Stimulated activated CD4-positive, alpha-beta T cell treated with anti-CD3 and anti-CD28 coated beads, Interleukin-4, amount 100 ng/mL, for 24 hours (primary cell): ENCODE measurements at regions not wholly inside any gene's neighbourhood (a gene's known extent, or its start where the extent isn't known, plus 50 kb on each side); places are given as distances from the start of the nearest gene placed in this dataset.
"Not testable (repeated sequence)": the region's sequence is repeated elsewhere in the genome, so short reads cannot be mapped to it uniquely, and the experiment has no call there.

Experiments used
- DNase-seq: peaks from one replicate; pipeline ENCODE4 v3.0.0-alpha.2; 2020

- DNase-seq, result no peak
Measured at GRCh38 chr1:187563191-187563590, 734.4 kb downstream of the PLA2G4A start.

- no peak for DNase-seq
Measured at GRCh38 chr1:187566354-187566753, 737.6 kb downstream of the PLA2G4A start.

GRCh38 chr1:187568067-187568466, 739.3 kb downstream of the PLA2G4A start:
- DNase-seq, result no peak

- DNase-seq, result no peak
Measured at GRCh38 chr1:187570166-187570565, 741.4 kb downstream of the PLA2G4A start.

- DNase-seq, result no peak
Measured at GRCh38 chr1:187577610-187578009, 748.9 kb downstream of the PLA2G4A start.

- DNase-seq, result no peak
Measured at GRCh38 chr1:187588917-187589316, 760.2 kb downstream of the PLA2G4A start.

GRCh38 chr1:187605736-187606135, 777.0 kb downstream of the PLA2G4A start:
- no peak for DNase-seq

- DNase-seq, result not testable (repeated sequence)
Measured at GRCh38 chr1:187615853-187616735, 787.3 kb downstream of the PLA2G4A start.

GRCh38 chr1:187616830-187617229, 788.1 kb downstream of the PLA2G4A start:
- DNase-seq, result not testable (repeated sequence)

- no peak for DNase-seq
Measured at GRCh38 chr1:187617776-187618175, 789.0 kb downstream of the PLA2G4A start.

- no peak for DNase-seq
Measured at GRCh38 chr1:187619175-187619574, 790.4 kb downstream of the PLA2G4A start.

GRCh38 chr1:187621951-187622350, 793.2 kb downstream of the PLA2G4A start:
- DNase-seq, result no peak

- DNase-seq, result no peak
Measured at GRCh38 chr1:187622545-187622944, 793.8 kb downstream of the PLA2G4A start.

GRCh38 chr1:187624812-187625545, 796.2 kb downstream of the PLA2G4A start:
- DNase-seq, result no peak

- DNase-seq, result no peak
Measured at GRCh38 chr1:187626056-187626455, 797.3 kb downstream of the PLA2G4A start.

- DNase-seq, result no peak
Measured at GRCh38 chr1:187627516-187627915, 798.8 kb downstream of the PLA2G4A start.

GRCh38 chr1:187629075-187629474, 800.3 kb downstream of the PLA2G4A start:
- DNase-seq, result no peak

- no peak for DNase-seq
Measured at GRCh38 chr1:187630653-187631380, 802.1 kb downstream of the PLA2G4A start.

GRCh38 chr1:187631381-187631675, 802.6 kb downstream of the PLA2G4A start:
- DNase-seq, result no peak

GRCh38 chr1:187631984-187632383, 803.2 kb downstream of the PLA2G4A start:
- DNase-seq, result no peak

GRCh38 chr1:187634940-187635339, 806.2 kb downstream of the PLA2G4A start:
- DNase-seq, result no peak

GRCh38 chr1:187638733-187639434, 810.1 kb downstream of the PLA2G4A start:
- DNase-seq, result no peak

- no peak for DNase-seq
Measured at GRCh38 chr1:187641015-187641414, 812.3 kb downstream of the PLA2G4A start.
